IMR-90 (cell line): ENCODE measurements at regions not wholly inside any gene's neighbourhood (a gene's known extent, or its start where the extent isn't known, plus 50 kb on each side); places are given as distances from the start of the nearest gene placed in this dataset.

Experiments used
- ATAC-seq: fragments of 200-7000 bp; cut with Tn5 transposase; 2 replicates; pipeline ENCODE4 v1.9.1; 2020; ENCODE audit warnings: low read depth, mild to moderate bottlenecking, moderate library complexity
- BruUV-seq: library from RNA; stranded (reverse); fragments of 400-500 nt; replicated peaks from 2 replicates; lab custom pipeline; 2021; lab: Mats Ljungman, UMichigan
- CTCF ChIA-PET: fragments of 300-600 bp; formaldehyde crosslinking; extraction: SDS; loops from one replicate; lab custom pipeline; 2021; ENCODE audit warnings: antibody characterized with exemption; lab: Yijun Ruan, JAX
- POLR2A ChIA-PET: fragments of 300-600 bp; sonication (Branson Sonifier 250); formaldehyde crosslinking; loops from one replicate; lab custom pipeline; 2022; ENCODE audit warnings: antibody characterized with exemption; ENCODE audit not compliant: unreplicated experiment; lab: Charles Lee
- DNase-seq: peaks from one replicate; pipeline ENCODE4 v3.0.0; 2013
- H2AFZ ChIP-seq: replicated peaks from 2 replicates; pipeline ENCODE3; 2013; ENCODE audit warnings: low read length, mild to moderate bottlenecking; ENCODE audit not compliant: poor library complexity
- H2AK5ac ChIP-seq: 2 replicates; pipeline ENCODE4 v1.6.1; 2013; ENCODE audit warnings: low read depth, low read length, inconsistent platforms
- H2AK9ac ChIP-seq: replicated peaks from 2 replicates; pipeline ENCODE3; 2013; ENCODE audit warnings: mild to moderate bottlenecking, low read depth, low read length, moderate library complexity; ENCODE audit not compliant: poor library complexity
- H2BK120ac ChIP-seq: 2 replicates; pipeline ENCODE4 v1.6.1; 2013; ENCODE audit warnings: low read depth, low read length, inconsistent platforms
- H2BK15ac ChIP-seq: 3 replicates; pipeline ENCODE4 v1.6.1; 2013; ENCODE audit warnings: low read depth, low read length, inconsistent platforms
- H2BK20ac ChIP-seq: 2 replicates; pipeline ENCODE4 v1.6.1; 2013; ENCODE audit warnings: low read depth, mild to moderate bottlenecking, inconsistent platforms, low read length, moderate library complexity
- H2BK5ac ChIP-seq: 2 replicates; pipeline ENCODE4 v1.6.1; 2013; ENCODE audit warnings: mild to moderate bottlenecking, low read depth, low read length, inconsistent platforms; ENCODE audit not compliant: poor library complexity, severe bottlenecking
- H3K14ac ChIP-seq: replicated peaks from 2 replicates; pipeline ENCODE4 v1.6.1; 2013; ENCODE audit warnings: low read depth, low read length, inconsistent platforms
- H3K18ac ChIP-seq: 2 replicates; pipeline ENCODE4 v1.6.1; 2013; ENCODE audit warnings: low read depth, low read length, control low read depth
- H3K23ac ChIP-seq: 2 replicates; pipeline ENCODE4 v1.6.1; 2013; ENCODE audit warnings: low read depth, low read length, inconsistent platforms
- H3K27ac ChIP-seq: 2 replicates; pipeline ENCODE4 v1.5.1; 2013; ENCODE audit warnings: mild to moderate bottlenecking, control low read depth, low read length; ENCODE audit not compliant: insufficient read depth
- H3K27me3 ChIP-seq: 2 replicates; pipeline ENCODE4 v1.6.1; 2013; ENCODE audit warnings: low read length; ENCODE audit not compliant: control insufficient read depth, insufficient read depth
- H3K36me3 ChIP-seq: 2 replicates; pipeline ENCODE4 v1.6.1; 2013; ENCODE audit warnings: low read length, mixed read lengths; ENCODE audit not compliant: control insufficient read depth, insufficient read depth
- H3K4ac ChIP-seq: 2 replicates; pipeline ENCODE4 v1.6.1; 2013; ENCODE audit warnings: low read depth, low read length, inconsistent platforms
- H3K4me1 ChIP-seq: 2 replicates; pipeline ENCODE4 v1.6.1; 2013; ENCODE audit warnings: low read length, mixed read lengths; ENCODE audit not compliant: control insufficient read depth, insufficient read depth
- H3K4me2 ChIP-seq: 2 replicates; pipeline ENCODE4 v1.6.1; 2013; ENCODE audit warnings: low read depth, mild to moderate bottlenecking, control low read depth, low read length, moderate library complexity
- H3K4me3 ChIP-seq: 2 replicates; pipeline ENCODE4 v1.5.1; 2013; ENCODE audit warnings: low read depth, mild to moderate bottlenecking, control low read depth, low read length, moderate library complexity; ENCODE audit not compliant: insufficient read depth
- H3K56ac ChIP-seq: 2 replicates; pipeline ENCODE4 v1.6.1; 2013; ENCODE audit warnings: low read length, inconsistent platforms; ENCODE audit not compliant: insufficient read depth; ENCODE audit errors: extremely low read depth
- H3K79me1 ChIP-seq, 2 experiments: 2 replicates each; pipeline ENCODE4 v1.6.1; 2013; ENCODE audit warnings: low read length in 2 of 2, inconsistent platforms in 1 of 2, low read depth in 1 of 2
- H3K9ac ChIP-seq: 2 replicates; pipeline ENCODE4 v1.6.1; 2013; ENCODE audit warnings: low read depth, low read length, control low read depth
- H3K9me1 ChIP-seq: 2 replicates; pipeline ENCODE4 v1.6.1; 2013; ENCODE audit warnings: low read length, inconsistent platforms; ENCODE audit not compliant: insufficient read depth
- H3K9me3 ChIP-seq: 2 replicates; pipeline ENCODE4 v1.6.1; 2013; ENCODE audit warnings: low read length; ENCODE audit not compliant: control insufficient read depth, insufficient read depth
- H4K20me1 ChIP-seq: 2 replicates; pipeline ENCODE4 v1.6.1; 2013; ENCODE audit warnings: low read length, inconsistent platforms; ENCODE audit not compliant: insufficient read depth
- H4K5ac ChIP-seq: 2 replicates; pipeline ENCODE4 v1.6.1; 2013; ENCODE audit warnings: mild to moderate bottlenecking, low read depth, low read length, control low read depth
- H4K8ac ChIP-seq, 2 experiments: 2 replicates each; pipeline ENCODE4 v1.6.1; 2013; ENCODE audit warnings: low read depth in 2 of 2, low read length in 2 of 2, control low read depth in 1 of 2, inconsistent platforms in 1 of 2
- H4K91ac ChIP-seq: 2 replicates; pipeline ENCODE4 v1.6.1; 2013; ENCODE audit warnings: low read depth, low read length, inconsistent platforms; ENCODE audit not compliant: insufficient read depth
- CHD1 ChIP-seq: IDR thresholded peaks from 2 replicates; pipeline ENCODE4 v1.6.1; 2012; ENCODE audit warnings: low read depth, low read length, improper control_type of control experiment
- MAFK ChIP-seq: IDR thresholded peaks from 2 replicates; pipeline ENCODE4 v1.6.1; 2012; ENCODE audit warnings: low read depth, low read length, improper control_type of control experiment
- RCOR1 ChIP-seq: IDR thresholded peaks from 2 replicates; pipeline ENCODE4 v1.6.1; 2012; ENCODE audit warnings: mild to moderate bottlenecking, low read length, improper control_type of control experiment; ENCODE audit not compliant: insufficient replicate concordance
- RFX5 ChIP-seq: IDR thresholded peaks from 2 replicates; pipeline ENCODE4 v1.8.0; 2012; ENCODE audit warnings: low read depth, mild to moderate bottlenecking, low read length, moderate library complexity
- USF2 ChIP-seq: fragments of 150-350 bp; IDR thresholded peaks from 2 replicates; pipeline ENCODE4 v1.6.1; 2017; ENCODE audit warnings: mild to moderate bottlenecking, antibody characterized with exemption, low read length, low read depth
- WGBS, 2 experiments: methylation state at CpG; one replicate each; pipeline versions ENCODE4 v1.1.5 to v1.1.7; 2013; ENCODE audit warnings: missing lambda C conversion rate in 2 of 2; ENCODE audit not compliant: insufficient read length in 1 of 2; ENCODE audit errors: extremely low coverage in 2 of 2; 5-methylcytosine and 5-hydroxymethylcytosine counted together
- dilution Hi-C: fragments of 300-500 bp; cut with HindIII; formaldehyde crosslinking; loops from one replicate; pipeline ENCODE4 v1.14.3; 2018; ENCODE audit warnings: low sequenced_read_pairs; ENCODE audit not compliant: unreplicated experiment
- in situ Hi-C: fragments of 300-500 bp; cut with MboI; formaldehyde crosslinking; loops from 3 replicates; pipeline ENCODE4 v1.14.3; 2019; ENCODE audit warnings: low sequenced_read_pairs, inconsistent platforms, mixed read lengths
- intact Hi-C: fragments of 100-400 bp; cut with micrococcal nuclease; formaldehyde crosslinking; loops from 2 replicates; pipeline ENCODE4 v1.10.0; 2022

- POLR2A ChIA-PET, result no interaction called here
Measured at GRCh38 chr10:29699621-29700020, 64.8 kb upstream of the SVIL start.

More at GRCh38 chr10:29699621-29700020, 64.8 kb upstream of the SVIL start:
- dilution Hi-C loops (no loop called here), intact Hi-C loops (no loop called here), in situ Hi-C loops (no loop called here)
- no peak overlapping the region for H3K56ac ChIP-seq
- peaks cover 40% of the 10 kb centered on the region for H4K20me1 ChIP-seq
- peaks cover 2% of the 10 kb centered on the region; the same call in 1 of the 2 replicates for H3K36me3 ChIP-seq
- H3K23ac ChIP-seq, result no peak overlapping the region
- H3K4ac ChIP-seq, result no peak overlapping the region
- no peak overlapping the region for H2AFZ ChIP-seq
- no peak overlapping the region for H2BK120ac ChIP-seq
- no peak overlapping the region for H3K4me2 ChIP-seq
- H2BK15ac ChIP-seq, result no peak overlapping the region
- no peak overlapping the region for H3K9ac ChIP-seq
- H3K27me3 ChIP-seq, result no peaks in the 10 kb centered on the region
- H3K9me3 ChIP-seq, result no peaks in the 10 kb centered on the region
- peaks cover 13% of the 10 kb centered on the region for H3K9me1 ChIP-seq
- H3K18ac ChIP-seq, result no peak overlapping the region
- no peak overlapping the region for H4K5ac ChIP-seq
- no peak overlapping the region for H3K4me3 ChIP-seq
- H3K79me1 ChIP-seq, result peaks cover 20 to 54% of the 10 kb centered on the region in 2 experiments
- ATAC-seq, result no peak
- no peak overlapping the region for H4K91ac ChIP-seq
- H2AK9ac ChIP-seq, result no peak overlapping the region
- TF ChIP-seq RFX5 (no peak), USF2 (no peak), MAFK (no peak), RCOR1 (no peak), CHD1 (no peak)
- peaks cover 7% of the 10 kb centered on the region; the same call in 1 of the 2 replicates for H3K4me1 ChIP-seq
- CTCF ChIA-PET, result interaction anchor here (0.6 kb wide), 1 partner anchor 63 kb away, joined by 3 read pairs; no protein-coding TSS in a partner anchor
- BruUV-seq, result no TSS peak
- H3K14ac ChIP-seq, result no peak overlapping the region
- H2BK5ac ChIP-seq, result no peak overlapping the region
- H2BK20ac ChIP-seq, result no peak overlapping the region
- no peak overlapping the region for H4K8ac ChIP-seq
- WGBS, 2 experiments, result no CpG with 5 or more reads among the region's 5 CpGs
- H2AK5ac ChIP-seq, result no peak overlapping the region
- no peak for DNase-seq
- no peak overlapping the region for H3K27ac ChIP-seq
